Stomach (tissue), 8 donors: ENCODE measurements at regions not wholly inside any gene's neighbourhood (a gene's known extent, or its start where the extent isn't known, plus 50 kb on each side); places are given as distances from the start of the nearest gene placed in this dataset.

Experiments
- DNase-seq, 2 donors: peaks; one replicate each; pipeline versions ENCODE4 v3.0.0 to v3.0.0-alpha.2; 2013 to 2019
- H3K27ac ChIP-seq, 5 donors: fragments of 200-600 bp in 4 of 5; sonication (generic) in 4 of 5; one replicate each; pipeline ENCODE4 v1.5.1; 2013 to 2019; ENCODE audit warnings: mild to moderate bottlenecking in 1 of 5, moderate library complexity in 1 of 5
- H3K27me3 ChIP-seq, 3 donors: fragments of 200-600 bp; sonication (generic); one replicate each; pipeline ENCODE4 v1.5.1; 2017 to 2019; ENCODE audit warnings: mixed run types in 1 of 3
- H3K36me3 ChIP-seq, 4 donors: fragments of 200-600 bp; sonication (generic); 1 replicate in 3 of 4; 2 replicates in 1 of 4; pipeline ENCODE4 v1.5.1; 2016 to 2019
- H3K4me1 ChIP-seq, 4 donors: fragments of 200-600 bp; sonication (generic); one replicate each; pipeline ENCODE4 v1.5.1; 2016 to 2019
- H3K4me3 ChIP-seq, 4 donors: fragments of 200-600 bp; sonication (generic) in 3 of 4; one replicate each; pipeline ENCODE4 v1.5.1; 2016 to 2019; ENCODE audit warnings: mild to moderate bottlenecking in 1 of 4
- H3K9me3 ChIP-seq, 4 donors: fragments of 200-600 bp; sonication (generic); one replicate each; pipeline ENCODE4 v1.5.1; 2016 to 2019
- EP300 ChIP-seq: sonication (generic); formaldehyde crosslinking; IDR thresholded peaks from one replicate; pipeline ENCODE4 v1.6.1; 2017; ENCODE audit warnings: antibody characterized with exemption
- POLR2A ChIP-seq, 4 donors: fragments of 450-650 bp; IDR thresholded peaks; one replicate each; pipeline ENCODE4 v1.6.1; 2016; ENCODE audit warnings: antibody characterized with exemption in 4 of 4, control low read depth in 2 of 4, mild to moderate bottlenecking in 1 of 4, moderate library complexity in 1 of 4
- POLR2AphosphoS5 ChIP-seq, 3 donors: sonication (generic); formaldehyde crosslinking; IDR thresholded peaks; one replicate each; pipeline ENCODE4 v1.6.1; 2016; ENCODE audit warnings: antibody characterized with exemption in 3 of 3
- WGBS, 5 donors: extraction: QIAGEN DNeasy Blood & Tissue Kit in 3 of 5; methylation state at CpG; one replicate each; pipeline versions ENCODE4 v1.1.5 to v1.1.7; 2013 to 2018; 5-methylcytosine and 5-hydroxymethylcytosine counted together
- intact Hi-C: fragments of 100-400 bp; cut with DNase I; formaldehyde crosslinking; loops from one replicate; pipeline ENCODE4 v1.15.1; 2023; ENCODE audit warnings: low total_unique reads
- TF ChIP-seq, protein P1 (sequence below), 7 experiments: fragments of 450-650 bp in 4 of 7; fragments of 200-600 bp in 3 of 7; sonication (generic) in 3 of 7; IDR thresholded peaks; one replicate each; pipeline ENCODE4 v1.5.1; 2016 to 2019; ENCODE audit warnings: antibody characterized with exemption in 7 of 7, control low read depth in 2 of 7, mild to moderate bottlenecking in 1 of 7
- donor health status: healthy with polysubstance abuse.
- donor health status: Bipolar disorder and iron deficiency.
- donor health status: healthy.

DNA sequence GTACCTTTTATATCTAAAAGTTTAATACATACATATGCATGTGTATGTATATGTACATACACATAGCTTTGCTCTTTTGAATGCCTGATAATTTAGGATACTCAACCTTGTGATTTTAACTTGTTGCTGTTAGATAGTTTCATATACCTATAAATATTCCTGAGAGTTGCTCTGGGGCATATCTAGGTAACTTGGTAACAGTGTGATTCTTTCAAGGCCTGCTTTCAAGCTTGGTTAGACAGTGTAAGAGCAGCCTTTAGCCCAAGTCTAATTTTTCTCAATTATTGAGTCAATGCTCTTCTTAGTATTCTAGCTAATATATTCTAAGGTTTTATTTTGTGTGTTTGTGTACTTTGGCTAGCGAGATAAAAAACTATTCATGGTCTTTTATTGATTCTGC lies 762.1 kb upstream of the MIR17HG start:
- peaks cover 0 to 8% (median 4%) of the 10 kb centered on the region in 4 donors for H3K9me3 ChIP-seq
- TF ChIP-seq, protein P1, sequence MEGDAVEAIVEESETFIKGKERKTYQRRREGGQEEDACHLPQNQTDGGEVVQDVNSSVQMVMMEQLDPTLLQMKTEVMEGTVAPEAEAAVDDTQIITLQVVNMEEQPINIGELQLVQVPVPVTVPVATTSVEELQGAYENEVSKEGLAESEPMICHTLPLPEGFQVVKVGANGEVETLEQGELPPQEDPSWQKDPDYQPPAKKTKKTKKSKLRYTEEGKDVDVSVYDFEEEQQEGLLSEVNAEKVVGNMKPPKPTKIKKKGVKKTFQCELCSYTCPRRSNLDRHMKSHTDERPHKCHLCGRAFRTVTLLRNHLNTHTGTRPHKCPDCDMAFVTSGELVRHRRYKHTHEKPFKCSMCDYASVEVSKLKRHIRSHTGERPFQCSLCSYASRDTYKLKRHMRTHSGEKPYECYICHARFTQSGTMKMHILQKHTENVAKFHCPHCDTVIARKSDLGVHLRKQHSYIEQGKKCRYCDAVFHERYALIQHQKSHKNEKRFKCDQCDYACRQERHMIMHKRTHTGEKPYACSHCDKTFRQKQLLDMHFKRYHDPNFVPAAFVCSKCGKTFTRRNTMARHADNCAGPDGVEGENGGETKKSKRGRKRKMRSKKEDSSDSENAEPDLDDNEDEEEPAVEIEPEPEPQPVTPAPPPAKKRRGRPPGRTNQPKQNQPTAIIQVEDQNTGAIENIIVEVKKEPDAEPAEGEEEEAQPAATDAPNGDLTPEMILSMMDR (IDR thresholded peaks at IDR 0.05): no peak
- TF ChIP-seq EP300 (no peak), POLR2AphosphoS5 (IDR thresholded peaks at IDR 0.05) (no peak), POLR2A (IDR thresholded peaks at IDR 0.05) (no peak)
- no peaks in the 10 kb centered on the region for H3K4me1 ChIP-seq
- H3K4me3 ChIP-seq: no peak overlapping the region
- no peak overlapping the region for H3K27ac ChIP-seq
- H3K27me3 ChIP-seq: no peaks in the 10 kb centered on the region
- intact Hi-C loops: no loop called here
- DNase-seq: no peak
- no peaks in the 10 kb centered on the region for H3K36me3 ChIP-seq
- WGBS, 5 donors: 41 to 77% (median 60%) methylated on average over 1 of the region's 1 CpG

DNA sequence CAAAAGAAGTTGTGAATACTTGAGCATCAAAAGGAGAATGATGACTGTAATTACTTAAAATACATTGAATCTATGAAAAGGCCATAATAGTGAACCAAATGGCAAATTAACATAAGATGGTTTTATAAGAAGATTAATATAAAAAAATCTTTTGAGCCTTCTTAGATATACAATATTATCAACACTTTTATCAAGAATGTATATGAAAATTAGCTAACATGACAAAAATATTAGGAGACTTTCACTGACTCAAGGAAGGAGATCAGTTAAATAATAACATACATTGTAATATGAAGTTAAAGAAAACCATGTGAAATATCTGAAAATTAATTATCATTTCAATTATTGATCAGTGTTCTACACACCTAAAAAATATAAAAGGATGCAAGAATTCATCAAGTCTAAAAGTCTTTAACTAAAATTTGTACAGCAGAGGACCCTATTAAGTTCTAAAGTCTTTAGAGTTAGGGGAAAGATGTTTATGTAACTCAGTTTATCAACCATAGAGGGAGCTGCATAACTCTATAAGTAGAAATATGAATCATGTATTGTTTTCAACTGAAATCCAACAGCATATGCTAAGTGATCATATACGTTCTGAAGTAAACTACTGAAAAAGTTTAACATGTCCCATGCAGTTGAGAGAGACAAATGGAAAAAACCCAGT lies 756.1 kb upstream of the MIR17HG start:
- Histone ChIP-seq H3K27ac (no peak overlapping the region), H3K36me3 (no peaks in the 10 kb centered on the region), H3K27me3 (no peaks in the 10 kb centered on the region), H3K4me3 (no peak overlapping the region), H3K9me3 (peaks cover 0 to 10% (median 3%) of the 10 kb centered on the region in 4 donors), H3K4me1 (no peaks in the 10 kb centered on the region)
- TF ChIP-seq EP300 (no peak), POLR2A (IDR thresholded peaks at IDR 0.05) (no peak), POLR2AphosphoS5 (IDR thresholded peaks at IDR 0.05) (no peak)
- TF ChIP-seq, protein P1 (IDR thresholded peaks at IDR 0.05): no peak
- 27 to 58% (median 48%) methylated on average over 1 of the region's 1 CpG for WGBS, 5 donors
- intact Hi-C loops: no loop called here
- no peak for DNase-seq

DNA sequence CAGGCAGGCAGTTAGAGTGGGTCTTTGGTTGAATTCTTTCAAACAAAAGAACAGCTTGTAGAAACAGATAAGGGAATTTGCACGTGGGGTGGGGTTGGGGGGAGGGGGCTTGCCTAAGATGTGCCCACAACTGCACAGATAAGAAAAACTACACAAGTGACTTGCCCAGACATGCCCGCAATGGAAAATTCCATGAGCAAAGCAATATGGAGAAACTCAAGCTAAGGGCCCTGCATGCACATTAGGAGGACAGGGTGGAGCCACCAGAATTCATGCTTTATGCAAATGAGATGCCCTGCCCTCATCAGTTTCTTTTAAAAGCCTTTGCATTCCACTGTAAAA lies 755.6 kb upstream of the MIR17HG start:
- Histone ChIP-seq H3K27me3 (no peaks in the 10 kb centered on the region), H3K4me3 (no peak overlapping the region), H3K36me3 (no peaks in the 10 kb centered on the region), H3K9me3 (peaks cover 0 to 10% (median 3%) of the 10 kb centered on the region in 4 donors), H3K4me1 (no peaks in the 10 kb centered on the region), H3K27ac (no peak overlapping the region)
- TF ChIP-seq EP300 (no peak), POLR2AphosphoS5 (IDR thresholded peaks at IDR 0.05) (no peak), POLR2A (IDR thresholded peaks at IDR 0.05) (no peak)
- TF ChIP-seq, protein P1 (IDR thresholded peaks at IDR 0.05): no peak
- 27 to 55% (median 45%) methylated on average over 2 of the region's 2 CpGs for WGBS, 5 donors
- DNase-seq: no peak
- intact Hi-C loops: no loop called here

DNA sequence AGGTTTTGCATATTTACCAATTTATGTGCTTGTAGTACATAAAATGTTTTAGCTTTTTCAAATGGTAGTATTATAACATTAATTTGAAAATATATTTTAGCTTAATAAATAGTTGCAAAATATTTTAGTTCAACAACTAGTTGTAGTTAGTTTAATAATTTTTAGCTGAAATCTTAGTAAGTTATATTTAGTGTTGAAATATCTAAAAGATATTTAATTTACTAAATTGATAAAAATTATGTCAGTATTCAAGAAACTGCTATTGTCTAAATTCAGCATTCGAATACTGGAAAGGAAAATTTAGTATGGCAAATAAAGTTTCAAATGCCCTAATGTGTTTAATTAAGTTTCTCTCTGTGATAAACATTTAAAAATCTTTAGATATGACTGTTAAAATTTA lies 754.5 kb upstream of the MIR17HG start:
- TF ChIP-seq EP300: no peak
- TF ChIP-seq, protein P1 (IDR thresholded peaks at IDR 0.05): no peak
- no peak for TF ChIP-seq POLR2A (IDR thresholded peaks at IDR 0.05)
- no peak for TF ChIP-seq POLR2AphosphoS5 (IDR thresholded peaks at IDR 0.05)
- DNase-seq: no peak
- H3K36me3 ChIP-seq: no peaks in the 10 kb centered on the region
- 63 to 80% (median 69%) methylated on average over 1 of the region's 1 CpG for WGBS, 5 donors
- no peak overlapping the region for H3K4me3 ChIP-seq
- intact Hi-C loops: no loop called here
- no peak overlapping the region for H3K27ac ChIP-seq
- no peaks in the 10 kb centered on the region for H3K4me1 ChIP-seq
- peaks cover 0 to 10% (median 3%) of the 10 kb centered on the region in 4 donors for H3K9me3 ChIP-seq
- no peaks in the 10 kb centered on the region for H3K27me3 ChIP-seq
